DMS114 treated with DMSO at 0.1 percent for 48 hours (cell line): ENCODE measurements at regions not wholly inside any gene's neighbourhood (a gene's known extent, or its start where the extent isn't known, plus 50 kb on each side); places are given as distances from the start of the nearest gene placed in this dataset.
"Not testable (repeated sequence)": the region's sequence is repeated elsewhere in the genome, so short reads cannot be mapped to it uniquely, and the experiment has no call there.

Source experiments
- DNase-seq: peaks from one replicate; lab custom pipeline; 2025; ENCODE audit not compliant: unreplicated experiment; lab: John Stamatoyannopoulos, UW

GRCh38 chr7:25727876-25728275 lies 424.1 kb upstream of the NFE2L3 start:
- DNase-seq, result no peak

GRCh38 chr7:25731068-25731845 lies 420.7 kb upstream of the NFE2L3 start:
- no peak for DNase-seq

- DNase-seq, result no peak
These were observed 420.2 kb upstream of the NFE2L3 start for GRCh38 chr7:25731846-25732245.

GRCh38 chr7:25732766-25733217 lies 419.2 kb upstream of the NFE2L3 start:
- no peak for DNase-seq

- no peak for DNase-seq
These were observed 416.2 kb upstream of the NFE2L3 start for GRCh38 chr7:25735674-25736242.

GRCh38 chr7:25738528-25738927 lies 413.5 kb upstream of the NFE2L3 start:
- DNase-seq, result no peak

- no peak for DNase-seq
These were observed 412.9 kb upstream of the NFE2L3 start for GRCh38 chr7:25739143-25739542.

GRCh38 chr7:25742316-25742715 lies 409.7 kb upstream of the NFE2L3 start:
- no peak for DNase-seq

- DNase-seq, result not testable (repeated sequence)
These were observed 408.1 kb upstream of the NFE2L3 start for GRCh38 chr7:25743670-25744451.

GRCh38 chr7:25750744-25751508 lies 401.1 kb upstream of the NFE2L3 start:
- DNase-seq, result no peak

GRCh38 chr7:25752154-25752553 lies 399.8 kb upstream of the NFE2L3 start:
- no peak for DNase-seq

GRCh38 chr7:25752967-25753791 lies 398.8 kb upstream of the NFE2L3 start:
- no peak for DNase-seq

GRCh38 chr7:25753837-25754236 lies 398.2 kb upstream of the NFE2L3 start:
- DNase-seq, result no peak

- no peak for DNase-seq
These were observed 397.7 kb upstream of the NFE2L3 start for GRCh38 chr7:25754333-25754732.

GRCh38 chr7:25754751-25755150 lies 397.2 kb upstream of the NFE2L3 start:
- no peak for DNase-seq

- no peak for DNase-seq
These were observed 395.4 kb upstream of the NFE2L3 start for GRCh38 chr7:25756601-25757000.

- no peak for DNase-seq
These were observed 393.4 kb upstream of the NFE2L3 start for GRCh38 chr7:25758559-25758958.

- DNase-seq, result no peak
These were observed 392.7 kb upstream of the NFE2L3 start for GRCh38 chr7:25759286-25759685.

- no peak for DNase-seq
These were observed 392.2 kb upstream of the NFE2L3 start for GRCh38 chr7:25759748-25760147.
